CD14-positive monocyte (primary cell): ENCODE measurements at regions not wholly inside any gene's neighbourhood (a gene's known extent, or its start where the extent isn't known, plus 50 kb on each side); places are given as distances from the start of the nearest gene placed in this dataset.

Source experiments
- DNase-seq, 3 donors: peaks; one replicate each; pipeline ENCODE4 v3.0.0-alpha.2; 2011 to 2022
- H2AFZ ChIP-seq: 2 replicates; pipeline ENCODE4 v1.6.0; 2012; ENCODE audit warnings: mild to moderate bottlenecking, low read depth, low read length, inconsistent platforms; ENCODE audit not compliant: insufficient read depth, poor library complexity, severe bottlenecking
- H3K27ac ChIP-seq, 2 donors: 1 replicate in 1 of 2; 2 replicates in 1 of 2; pipeline ENCODE4 v1.5.1; 2012 to 2013; ENCODE audit warnings: low read length in 2 of 2, control low read depth in 1 of 2, inconsistent platforms in 1 of 2, low read depth in 1 of 2, mild to moderate bottlenecking in 1 of 2
- H3K27me3 ChIP-seq, 2 donors: one replicate each; pipeline versions ENCODE4 v1.6.0 to v1.6.1; 2011 to 2013; ENCODE audit warnings: low read length in 2 of 2; ENCODE audit not compliant: control insufficient read depth in 2 of 2, insufficient read depth in 2 of 2
- H3K36me3 ChIP-seq, 2 donors: replicated peaks in 1 of 2; 1 replicate in 1 of 2; 2 replicates in 1 of 2; pipeline versions ENCODE4 v1.5.1 to v1.6.1; 2012 to 2013; ENCODE audit warnings: low read length in 2 of 2, control low read depth in 1 of 2, inconsistent platforms in 1 of 2, mild to moderate bottlenecking in 1 of 2; ENCODE audit not compliant: insufficient read depth in 2 of 2, control insufficient read depth in 1 of 2
- H3K4me1 ChIP-seq, 2 donors: 1 replicate in 1 of 2; 2 replicates in 1 of 2; pipeline versions ENCODE4 v1.5.1 to v1.6.1; 2012 to 2013; ENCODE audit warnings: low read length in 2 of 2, control low read depth in 1 of 2, inconsistent platforms in 1 of 2, mild to moderate bottlenecking in 1 of 2, moderate library complexity in 1 of 2; ENCODE audit not compliant: insufficient read depth in 2 of 2, control insufficient read depth in 1 of 2
- H3K4me2 ChIP-seq: replicated peaks from 2 replicates; pipeline ENCODE3; 2012; ENCODE audit warnings: low read length, moderate library complexity, mild to moderate bottlenecking; ENCODE audit not compliant: poor library complexity, severe bottlenecking; ENCODE audit errors: extremely low read depth
- H3K4me3 ChIP-seq, 3 experiments: fragments of 200-600 bp in 1 of 3; sonication (generic) in 1 of 3; replicated peaks in 1 of 3; 1 replicate in 2 of 3; 2 replicates in 1 of 3; pipeline ENCODE4 v1.5.1; 2011 to 2013; ENCODE audit warnings: low read length in 3 of 3, mild to moderate bottlenecking in 3 of 3, control low read depth in 2 of 3, low read depth in 2 of 3, inconsistent platforms in 1 of 3, moderate library complexity in 1 of 3
- H3K79me2 ChIP-seq: 2 replicates; pipeline ENCODE4 v1.6.0; 2012; ENCODE audit warnings: mild to moderate bottlenecking, control low read depth, inconsistent platforms, low read length, moderate library complexity; ENCODE audit not compliant: insufficient read depth
- H3K9ac ChIP-seq: 2 replicates; pipeline ENCODE4 v1.6.0; 2017; ENCODE audit warnings: low read length, mild to moderate bottlenecking; ENCODE audit not compliant: insufficient read depth, poor library complexity, severe bottlenecking
- H3K9me3 ChIP-seq, 2 donors: replicated peaks in 1 of 2; 1 replicate in 1 of 2; 2 replicates in 1 of 2; pipeline versions ENCODE4 v1.5.1 to v1.6.1; 2012 to 2013; ENCODE audit warnings: low read length in 2 of 2, control low read depth in 1 of 2; ENCODE audit not compliant: control insufficient read depth in 1 of 2, insufficient read depth in 1 of 2
- H4K20me1 ChIP-seq: 2 replicates; pipeline ENCODE4 v1.6.0; 2012; ENCODE audit warnings: mild to moderate bottlenecking, low read length, control low read depth, moderate library complexity; ENCODE audit not compliant: insufficient read depth
- H3K27ac Mint-ChIP-seq, 7 donors: one replicate each; pipeline ENCODE4 v1.8.0; 2020; ENCODE audit warnings: mild to moderate bottlenecking in 7 of 7, mixed read lengths in 7 of 7, moderate library complexity in 6 of 7, inconsistent platforms in 2 of 7
- H3K27me3 Mint-ChIP-seq, 3 donors: one replicate each; pipeline ENCODE4 v1.8.0; 2021 to 2022; ENCODE audit warnings: low read depth in 3 of 3, mild to moderate bottlenecking in 3 of 3, mixed read lengths in 3 of 3, moderate library complexity in 3 of 3, inconsistent platforms in 1 of 3
- H3K36me3 Mint-ChIP-seq, 2 donors: one replicate each; pipeline ENCODE4 v1.8.0; 2020; ENCODE audit warnings: mixed read lengths in 2 of 2, inconsistent platforms in 1 of 2, mild to moderate bottlenecking in 1 of 2
- H3K4me1 Mint-ChIP-seq: one replicate; pipeline ENCODE4 v1.8.0; 2020; ENCODE audit warnings: mild to moderate bottlenecking, mixed read lengths
- H3K4me3 Mint-ChIP-seq, 2 donors: one replicate each; pipeline ENCODE4 v1.8.0; 2020; ENCODE audit warnings: mild to moderate bottlenecking in 2 of 2, mixed read lengths in 2 of 2, moderate library complexity in 1 of 2
- H3K9me3 Mint-ChIP-seq, 7 donors: one replicate each; pipeline ENCODE4 v1.8.0; 2020 to 2022; ENCODE audit warnings: mixed read lengths in 7 of 7, mild to moderate bottlenecking in 6 of 7, moderate library complexity in 6 of 7, inconsistent platforms in 2 of 7
- CTCF ChIP-seq: fragments of 200-600 bp; IDR thresholded peaks from one replicate; pipeline ENCODE4 v1.8.0; 2022; ENCODE audit warnings: antibody characterized with exemption, mild to moderate bottlenecking
- WGBS: methylation state at CpG from one replicate; pipeline ENCODE4 v1.1.5; 2013; ENCODE audit warnings: missing lambda C conversion rate; ENCODE audit not compliant: insufficient coverage; 5-methylcytosine and 5-hydroxymethylcytosine counted together
- intact Hi-C, 2 donors: fragments of 100-400 bp; cut with micrococcal nuclease; formaldehyde crosslinking; loops; one replicate each; pipeline versions ENCODE4 v1.15.0 to v1.15.1; 2023

- no peak for TF ChIP-seq CTCF
- H3K4me3 ChIP-seq: no peak overlapping the region
- peaks cover 27 to 28% of the 10 kb centered on the region in 2 donors for H3K4me1 ChIP-seq
- H3K9me3 ChIP-seq: no peaks in the 10 kb centered on the region
- H3K36me3 Mint-ChIP-seq: no peaks in the 10 kb centered on the region
- H3K27me3 ChIP-seq: no peaks in the 10 kb centered on the region
- DNase-seq: no peak
- H3K79me2 ChIP-seq: no peaks in the 10 kb centered on the region
- intact Hi-C loops: no loop called here
- no peak overlapping the region for H3K27ac ChIP-seq
- H3K4me1 Mint-ChIP-seq: peaks cover 27% of the 10 kb centered on the region
- H3K4me3 Mint-ChIP-seq: no peak overlapping the region
- no peak overlapping the region for H3K4me2 ChIP-seq
- H3K9me3 Mint-ChIP-seq: peaks cover 0 to 2% (median 0%) of the 10 kb centered on the region in 7 donors
- no peak overlapping the region for H3K27ac Mint-ChIP-seq
- peaks cover 0 to 2% (median 2%) of the 10 kb centered on the region in 3 donors for H3K27me3 Mint-ChIP-seq
- no peaks in the 10 kb centered on the region for H4K20me1 ChIP-seq
- no peaks in the 10 kb centered on the region for H3K36me3 ChIP-seq
- no peak overlapping the region for H2AFZ ChIP-seq
- H3K9ac ChIP-seq: no peak overlapping the region
These were observed 89.8 kb downstream of the EDNRB start for GRCh38 chr13:77828799-77829198.

GRCh38 chr13:77827332-77827731 is 91.3 kb downstream of the EDNRB start:
- no peak overlapping the region for H3K4me2 ChIP-seq
- intact Hi-C loops: no loop called here
- Mint-ChIP-seq H3K27me3 (peaks cover 0 to 2% (median 2%) of the 10 kb centered on the region in 3 donors), H3K36me3 (no peaks in the 10 kb centered on the region), H3K9me3 (peaks cover 0 to 2% (median 0%) of the 10 kb centered on the region in 7 donors), H3K4me3 (no peak overlapping the region), H3K4me1 (peaks cover 13% of the 10 kb centered on the region), H3K27ac (no peak overlapping the region)
- TF ChIP-seq CTCF: no peak
- H3K9ac ChIP-seq: no peak overlapping the region
- H2AFZ ChIP-seq: no peak overlapping the region
- no peak for DNase-seq
- H3K9me3 ChIP-seq: no peaks in the 10 kb centered on the region
- WGBS: no CpG with 5 or more reads among the region's 5 CpGs
- H4K20me1 ChIP-seq: no peaks in the 10 kb centered on the region
- H3K4me1 ChIP-seq: peaks cover 14 to 16% of the 10 kb centered on the region in 2 donors
- H3K79me2 ChIP-seq: no peaks in the 10 kb centered on the region
- no peak overlapping the region for H3K4me3 ChIP-seq
- no peaks in the 10 kb centered on the region for H3K27me3 ChIP-seq
- H3K36me3 ChIP-seq: no peaks in the 10 kb centered on the region
- no peak overlapping the region for H3K27ac ChIP-seq
